HEK293 (cell line): ENCODE measurements at regions not wholly inside any gene's neighbourhood (a gene's known extent, or its start where the extent isn't known, plus 50 kb on each side); places are given as distances from the start of the nearest gene placed in this dataset.

Source experiments
- CTCF ChIA-PET: fragments of 350-600 bp; formaldehyde crosslinking; extraction: SDS; loops from one replicate; lab custom pipeline; 2021; ENCODE audit warnings: antibody characterized with exemption; lab: Yijun Ruan, JAX
- POLR2A ChIA-PET: fragments of 300-600 bp; formaldehyde crosslinking; extraction: SDS; loops from one replicate; lab custom pipeline; 2020; ENCODE audit warnings: antibody characterized with exemption, inconsistent platforms; lab: Yijun Ruan, JAX
- H3K27ac ChIP-seq: fragments of 200-500 bp; sonication (Bioruptor generic); 2 replicates; pipeline ENCODE4 v1.5.1; 2014; ENCODE audit warnings: low read depth, low read length, control low read depth, inconsistent platforms; ENCODE audit errors: extremely low read depth
- H3K36me3 ChIP-seq, 2 experiments: fragments of 200-500 bp in 1 of 2; sonication (Bioruptor generic) in 1 of 2; 1 replicate in 1 of 2; 2 replicates in 1 of 2; pipeline ENCODE4 v1.5.1; 2014 to 2017; ENCODE audit warnings: inconsistent platforms in 2 of 2, low read length in 2 of 2; ENCODE audit not compliant: control insufficient read depth in 2 of 2, insufficient read depth in 1 of 2
- H3K4me1 ChIP-seq: fragments of 200-500 bp; sonication (Bioruptor generic); 2 replicates; pipeline ENCODE4 v1.5.1; 2014; ENCODE audit warnings: mild to moderate bottlenecking, low read length, inconsistent platforms; ENCODE audit not compliant: control insufficient read depth, insufficient read depth
- H3K4me3 ChIP-seq: 2 replicates; pipeline ENCODE4 v1.5.1; 2011; ENCODE audit warnings: low read depth, mild to moderate bottlenecking, control low read depth, low read length, moderate library complexity
- H3K9me3 ChIP-seq: fragments of 200-500 bp; sonication (Bioruptor generic); 2 replicates; pipeline ENCODE4 v1.5.1; 2014; ENCODE audit warnings: low read depth, low read length, inconsistent platforms; ENCODE audit not compliant: control insufficient read depth, insufficient read depth
- KLF1 ChIP-seq: fragments of 450-650 bp; formaldehyde crosslinking; IDR thresholded peaks from 2 replicates; pipeline ENCODE4 v1.5.1; 2016; ENCODE audit warnings: missing biosample characterization, missing genetic modification characterization
- KLF7 ChIP-seq: fragments of 450-650 bp; formaldehyde crosslinking; IDR thresholded peaks from 2 replicates; pipeline ENCODE4 v1.5.1; 2016; ENCODE audit warnings: missing biosample characterization, missing genetic modification characterization, borderline replicate concordance
- PRDM1 ChIP-seq: fragments of 450-650 bp; formaldehyde crosslinking; IDR thresholded peaks from 2 replicates; pipeline ENCODE4; 2016; ENCODE audit warnings: missing biosample characterization, missing genetic modification characterization
- RBAK ChIP-seq: fragments of 450-650 bp; formaldehyde crosslinking; IDR thresholded peaks from 2 replicates; pipeline ENCODE4 v1.5.1; 2016; ENCODE audit warnings: missing biosample characterization, missing genetic modification characterization
- SP2 ChIP-seq: fragments of 450-650 bp; formaldehyde crosslinking; IDR thresholded peaks from 2 replicates; pipeline ENCODE4 v1.5.1; 2016; ENCODE audit warnings: missing biosample characterization, missing genetic modification characterization
- SP7 ChIP-seq: fragments of 450-650 bp; formaldehyde crosslinking; IDR thresholded peaks from 2 replicates; pipeline ENCODE4 v1.5.1; 2016; ENCODE audit warnings: missing biosample characterization, missing genetic modification characterization
- TCF7L2 ChIP-seq: IDR thresholded peaks from 2 replicates; pipeline ENCODE4 v1.6.1; 2011; ENCODE audit warnings: low read depth, mild to moderate bottlenecking, inconsistent platforms, low read length, moderate library complexity, borderline replicate concordance
- ZBTB48 ChIP-seq: fragments of 450-650 bp; formaldehyde crosslinking; IDR thresholded peaks from 2 replicates; pipeline ENCODE4 v1.5.1; 2016; ENCODE audit warnings: missing biosample characterization, missing genetic modification characterization
- ZNF114 ChIP-seq: fragments of 450-650 bp; formaldehyde crosslinking; IDR thresholded peaks from 2 replicates; pipeline ENCODE4 v1.5.0; 2017; ENCODE audit warnings: missing biosample characterization, missing genetic modification characterization
- ZNF146 ChIP-seq: fragments of 450-650 bp; formaldehyde crosslinking; IDR thresholded peaks from 2 replicates; pipeline ENCODE4 v1.5.1; 2016; ENCODE audit warnings: missing biosample characterization, missing genetic modification characterization
- ZNF175 ChIP-seq: fragments of 450-650 bp; formaldehyde crosslinking; IDR thresholded peaks from 2 replicates; pipeline ENCODE4 v1.5.1; 2016; ENCODE audit warnings: missing biosample characterization, missing genetic modification characterization
- ZNF311 ChIP-seq: fragments of 450-650 bp; formaldehyde crosslinking; IDR thresholded peaks from 2 replicates; pipeline ENCODE4 v1.5.1; 2017; ENCODE audit warnings: missing biosample characterization, missing genetic modification characterization, borderline replicate concordance
- TF ChIP-seq, protein P1 (sequence below): fragments of 450-650 bp; formaldehyde crosslinking; IDR thresholded peaks from 2 replicates; pipeline ENCODE4 v1.5.1; 2017; ENCODE audit warnings: missing biosample characterization, missing genetic modification characterization
- TF ChIP-seq, protein P2 (sequence below): fragments of 450-650 bp; formaldehyde crosslinking; IDR thresholded peaks from 2 replicates; pipeline ENCODE4 v1.5.1; 2016; ENCODE audit warnings: missing biosample characterization, missing genetic modification characterization
- TF ChIP-seq, protein P3 (sequence below): fragments of 450-650 bp; formaldehyde crosslinking; IDR thresholded peaks from 2 replicates; pipeline ENCODE4 v1.5.1; 2016; ENCODE audit warnings: missing biosample characterization, missing genetic modification characterization
- TF ChIP-seq, protein P4 (sequence below): fragments of 450-650 bp; formaldehyde crosslinking; IDR thresholded peaks from 2 replicates; pipeline ENCODE4 v1.5.1; 2017; ENCODE audit warnings: missing biosample characterization, missing genetic modification characterization

DNA sequence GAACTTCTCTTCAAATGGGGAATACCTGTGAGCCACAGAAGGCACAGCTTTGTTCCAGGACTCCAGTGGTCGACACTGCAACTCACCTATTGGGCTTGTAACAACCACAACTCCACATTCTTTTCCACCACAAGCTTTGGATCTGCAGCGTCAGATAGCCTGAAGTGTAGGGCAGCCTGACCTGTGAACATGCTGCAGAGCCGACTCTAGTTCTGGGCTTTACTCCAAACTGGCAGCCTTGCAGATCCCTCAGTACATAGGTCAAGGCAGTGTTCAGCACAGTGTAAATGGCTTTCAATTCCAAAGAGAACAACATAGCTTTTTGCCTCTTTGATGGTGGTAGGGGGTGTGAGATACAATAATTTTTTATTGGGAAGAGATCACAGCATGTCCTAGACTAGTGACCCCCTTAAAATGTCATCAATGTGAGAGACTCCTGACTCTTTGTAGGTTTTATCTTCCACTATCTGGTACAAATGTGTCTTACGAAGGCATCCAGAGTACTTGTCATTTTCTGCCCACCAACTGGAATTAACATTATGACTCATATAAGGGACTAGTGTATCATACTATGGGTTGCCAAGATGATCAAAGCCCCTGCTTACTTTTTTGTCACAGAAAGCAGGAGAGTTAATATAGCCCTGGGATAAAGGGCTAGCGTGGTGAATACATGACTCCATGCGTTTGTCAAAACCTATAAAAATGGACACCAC is 149.8 kb downstream of the COPS8 start (continued):
- no peak for TF ChIP-seq SP2 (tag by site-specific recombination)

DNA sequence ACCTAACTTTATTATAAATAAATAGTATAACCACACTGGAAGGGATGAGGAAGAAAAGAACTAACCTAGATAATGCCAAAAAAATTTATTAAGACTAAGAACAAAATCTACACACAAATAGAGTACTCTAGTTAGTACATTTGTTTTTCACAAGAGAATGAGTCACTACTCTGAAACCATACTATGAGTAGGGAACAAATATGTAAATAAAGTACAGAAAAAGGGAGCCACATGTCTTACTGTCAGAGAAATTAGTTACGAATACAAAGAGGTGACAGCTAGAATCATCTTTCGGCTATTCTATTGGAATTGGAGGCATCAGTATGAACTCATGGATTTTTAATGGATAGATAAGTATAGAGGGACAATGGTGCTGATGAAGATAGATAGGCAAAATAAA is 150.5 kb downstream of the COPS8 start:
- H3K36me3 ChIP-seq = no peaks in the 10 kb centered on the region
- ChIA-PET POLR2A (interaction anchor here (0.7 kb wide), 1 partner anchor 42 kb away, joined by 3 read pairs; no protein-coding TSS in a partner anchor), CTCF (no interaction called here)
- H3K4me3 ChIP-seq = no peak overlapping the region
- H3K4me1 ChIP-seq = no peaks in the 10 kb centered on the region
- no peak overlapping the region for H3K27ac ChIP-seq
- no peaks in the 10 kb centered on the region for H3K9me3 ChIP-seq
- TF ChIP-seq, protein P1, sequence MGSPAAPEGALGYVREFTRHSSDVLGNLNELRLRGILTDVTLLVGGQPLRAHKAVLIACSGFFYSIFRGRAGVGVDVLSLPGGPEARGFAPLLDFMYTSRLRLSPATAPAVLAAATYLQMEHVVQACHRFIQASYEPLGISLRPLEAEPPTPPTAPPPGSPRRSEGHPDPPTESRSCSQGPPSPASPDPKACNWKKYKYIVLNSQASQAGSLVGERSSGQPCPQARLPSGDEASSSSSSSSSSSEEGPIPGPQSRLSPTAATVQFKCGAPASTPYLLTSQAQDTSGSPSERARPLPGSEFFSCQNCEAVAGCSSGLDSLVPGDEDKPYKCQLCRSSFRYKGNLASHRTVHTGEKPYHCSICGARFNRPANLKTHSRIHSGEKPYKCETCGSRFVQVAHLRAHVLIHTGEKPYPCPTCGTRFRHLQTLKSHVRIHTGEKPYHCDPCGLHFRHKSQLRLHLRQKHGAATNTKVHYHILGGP (tag by site-specific recombination) = no peak
- TF ChIP-seq RBAK (tag by site-specific recombination) (no peak), PRDM1 (tag by site-specific recombination) (no peak), ZNF146 (tag by site-specific recombination) (no peak), KLF1 (tag by site-specific recombination) (no peak), ZBTB48 (tag by site-specific recombination) (no peak), ZNF114 (tag by site-specific recombination) (no peak), ZNF311 (tag by site-specific recombination) (no peak), ZNF175 (tag by site-specific recombination) (no peak), KLF7 (no peak), TCF7L2 (no peak), SP7 (no peak)
- TF ChIP-seq, protein P2, sequence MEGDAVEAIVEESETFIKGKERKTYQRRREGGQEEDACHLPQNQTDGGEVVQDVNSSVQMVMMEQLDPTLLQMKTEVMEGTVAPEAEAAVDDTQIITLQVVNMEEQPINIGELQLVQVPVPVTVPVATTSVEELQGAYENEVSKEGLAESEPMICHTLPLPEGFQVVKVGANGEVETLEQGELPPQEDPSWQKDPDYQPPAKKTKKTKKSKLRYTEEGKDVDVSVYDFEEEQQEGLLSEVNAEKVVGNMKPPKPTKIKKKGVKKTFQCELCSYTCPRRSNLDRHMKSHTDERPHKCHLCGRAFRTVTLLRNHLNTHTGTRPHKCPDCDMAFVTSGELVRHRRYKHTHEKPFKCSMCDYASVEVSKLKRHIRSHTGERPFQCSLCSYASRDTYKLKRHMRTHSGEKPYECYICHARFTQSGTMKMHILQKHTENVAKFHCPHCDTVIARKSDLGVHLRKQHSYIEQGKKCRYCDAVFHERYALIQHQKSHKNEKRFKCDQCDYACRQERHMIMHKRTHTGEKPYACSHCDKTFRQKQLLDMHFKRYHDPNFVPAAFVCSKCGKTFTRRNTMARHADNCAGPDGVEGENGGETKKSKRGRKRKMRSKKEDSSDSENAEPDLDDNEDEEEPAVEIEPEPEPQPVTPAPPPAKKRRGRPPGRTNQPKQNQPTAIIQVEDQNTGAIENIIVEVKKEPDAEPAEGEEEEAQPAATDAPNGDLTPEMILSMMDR (tag by site-specific recombination) = no peak
- TF ChIP-seq, protein P3, sequence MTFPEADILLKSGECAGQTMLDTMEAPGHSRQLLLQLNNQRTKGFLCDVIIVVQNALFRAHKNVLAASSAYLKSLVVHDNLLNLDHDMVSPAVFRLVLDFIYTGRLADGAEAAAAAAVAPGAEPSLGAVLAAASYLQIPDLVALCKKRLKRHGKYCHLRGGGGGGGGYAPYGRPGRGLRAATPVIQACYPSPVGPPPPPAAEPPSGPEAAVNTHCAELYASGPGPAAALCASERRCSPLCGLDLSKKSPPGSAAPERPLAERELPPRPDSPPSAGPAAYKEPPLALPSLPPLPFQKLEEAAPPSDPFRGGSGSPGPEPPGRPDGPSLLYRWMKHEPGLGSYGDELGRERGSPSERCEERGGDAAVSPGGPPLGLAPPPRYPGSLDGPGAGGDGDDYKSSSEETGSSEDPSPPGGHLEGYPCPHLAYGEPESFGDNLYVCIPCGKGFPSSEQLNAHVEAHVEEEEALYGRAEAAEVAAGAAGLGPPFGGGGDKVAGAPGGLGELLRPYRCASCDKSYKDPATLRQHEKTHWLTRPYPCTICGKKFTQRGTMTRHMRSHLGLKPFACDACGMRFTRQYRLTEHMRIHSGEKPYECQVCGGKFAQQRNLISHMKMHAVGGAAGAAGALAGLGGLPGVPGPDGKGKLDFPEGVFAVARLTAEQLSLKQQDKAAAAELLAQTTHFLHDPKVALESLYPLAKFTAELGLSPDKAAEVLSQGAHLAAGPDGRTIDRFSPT (tag by site-specific recombination) = no peak

DNA sequence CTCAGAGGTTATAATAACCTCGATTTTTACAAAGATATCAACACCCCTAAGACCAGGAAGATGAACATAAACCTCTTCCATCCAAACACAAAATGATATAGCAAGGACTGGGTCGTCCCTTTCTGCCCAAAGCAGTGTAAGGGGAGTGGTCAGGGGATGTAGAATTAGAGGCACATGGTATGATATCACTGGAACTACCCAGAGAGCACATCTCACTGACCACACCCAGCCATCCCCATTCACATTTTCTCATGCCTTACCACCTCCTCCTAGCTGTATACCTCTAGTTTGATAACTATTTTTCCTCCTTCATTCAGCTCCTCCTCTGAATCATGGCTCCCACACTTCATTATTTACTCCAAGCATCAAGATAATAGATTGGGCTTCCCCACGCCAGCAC is 152.6 kb downstream of the COPS8 start:
- no peak overlapping the region for H3K4me3 ChIP-seq
- no peaks in the 10 kb centered on the region for H3K9me3 ChIP-seq
- H3K4me1 ChIP-seq = no peaks in the 10 kb centered on the region
- TF ChIP-seq, protein P4, sequence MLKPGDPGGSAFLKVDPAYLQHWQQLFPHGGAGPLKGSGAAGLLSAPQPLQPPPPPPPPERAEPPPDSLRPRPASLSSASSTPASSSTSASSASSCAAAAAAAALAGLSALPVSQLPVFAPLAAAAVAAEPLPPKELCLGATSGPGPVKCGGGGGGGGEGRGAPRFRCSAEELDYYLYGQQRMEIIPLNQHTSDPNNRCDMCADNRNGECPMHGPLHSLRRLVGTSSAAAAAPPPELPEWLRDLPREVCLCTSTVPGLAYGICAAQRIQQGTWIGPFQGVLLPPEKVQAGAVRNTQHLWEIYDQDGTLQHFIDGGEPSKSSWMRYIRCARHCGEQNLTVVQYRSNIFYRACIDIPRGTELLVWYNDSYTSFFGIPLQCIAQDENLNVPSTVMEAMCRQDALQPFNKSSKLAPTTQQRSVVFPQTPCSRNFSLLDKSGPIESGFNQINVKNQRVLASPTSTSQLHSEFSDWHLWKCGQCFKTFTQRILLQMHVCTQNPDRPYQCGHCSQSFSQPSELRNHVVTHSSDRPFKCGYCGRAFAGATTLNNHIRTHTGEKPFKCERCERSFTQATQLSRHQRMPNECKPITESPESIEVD (tag by site-specific recombination) = no peak
- POLR2A ChIA-PET = no interaction called here
- no peak overlapping the region for H3K27ac ChIP-seq
- H3K36me3 ChIP-seq = no peaks in the 10 kb centered on the region
- CTCF ChIA-PET = no interaction called here
